K562 (cell line): ENCODE measurements at regions not wholly inside any gene's neighbourhood (a gene's known extent, or its start where the extent isn't known, plus 50 kb on each side); places are given as distances from the start of the nearest gene placed in this dataset.

Experiments used
- ADNP ChIP-seq: fragments of 200-800 bp; sonication (Bioruptor generic); IDR thresholded peaks from 2 replicates; pipeline ENCODE4 v1.6.1; 2016; ENCODE audit warnings: missing genetic modification characterization, missing compliant biosample characterization
- DPF2 ChIP-seq: fragments of 450-650 bp; IDR thresholded peaks from 2 replicates; pipeline ENCODE4 v1.6.1; 2016
- FOXK2 ChIP-seq, 2 experiments: fragments of 450-650 bp; IDR thresholded peaks in 1 of 2; conservative IDR thresholded peaks in 1 of 2; 2 replicates each; pipeline ENCODE4 v1.6.1; 2016; ENCODE audit warnings: low read depth in 2 of 2, mild to moderate bottlenecking in 1 of 2
- ZNF274 ChIP-seq: IDR thresholded peaks from 2 replicates; pipeline ENCODE4 v1.6.1; 2011; ENCODE audit warnings: low read depth, mild to moderate bottlenecking, low read length, moderate library complexity, borderline replicate concordance
- TF ChIP-seq, protein P1 (sequence below): sonication (generic); formaldehyde crosslinking; IDR thresholded peaks from 2 replicates; pipeline ENCODE4 v1.9.0; 2022; ENCODE audit warnings: mild to moderate bottlenecking, missing genetic modification reagents

DNA sequence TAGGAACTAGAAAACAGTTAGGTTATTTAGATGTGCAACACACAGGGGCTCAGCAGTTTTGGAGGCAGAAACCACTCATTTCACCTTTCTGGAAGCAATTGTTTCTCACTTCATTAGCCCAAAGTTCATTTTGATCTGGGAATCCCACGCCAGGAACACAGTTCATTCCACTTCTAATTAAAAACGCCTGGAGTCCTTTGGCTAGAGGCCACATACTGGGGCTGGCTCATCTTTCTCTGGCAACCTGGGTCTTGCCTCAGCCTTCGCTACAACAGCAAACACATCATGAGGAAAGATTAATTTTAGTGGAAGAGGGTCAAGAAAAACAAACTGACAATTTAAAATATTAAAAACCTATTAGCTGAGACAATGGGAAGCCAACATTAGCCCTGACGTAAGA, 69.7 kb downstream of the RFPL4B start:
- TF ChIP-seq ADNP (tag) (no peak), ZNF274 (no peak), FOXK2 (conservative IDR thresholded peaks at IDR 0.05 in 1 of 2, IDR thresholded peaks at IDR 0.05 in 1 of 2; ENCODE audit: low read depth in 2 of 2) (no peak), DPF2 (no peak)
- TF ChIP-seq, protein P1, sequence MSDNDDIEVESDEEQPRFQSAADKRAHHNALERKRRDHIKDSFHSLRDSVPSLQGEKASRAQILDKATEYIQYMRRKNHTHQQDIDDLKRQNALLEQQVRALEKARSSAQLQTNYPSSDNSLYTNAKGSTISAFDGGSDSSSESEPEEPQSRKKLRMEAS (CRISPR knock-in tag): no peak
